Pancreas (tissue), 10 donors: ENCODE measurements at regions not wholly inside any gene's neighbourhood (a gene's known extent, or its start where the extent isn't known, plus 50 kb on each side); places are given as distances from the start of the nearest gene placed in this dataset.

ENCODE experiments used
- ATAC-seq, 4 donors: fragments of 200-7000 bp; cut with Tn5 transposase; one replicate each; pipeline versions ENCODE4 v1.8.0 to v1.9.1; 2020; ENCODE audit warnings: mild to moderate bottlenecking in 4 of 4, moderate library complexity in 4 of 4
- DNase-seq, 6 donors: peaks; one replicate each; pipeline ENCODE4 v3.0.0-alpha.2; 2020
- FAIRE-seq: peaks from 2 replicates; lab custom pipeline; 2012; peaks lifted over from hg19 to GRCh38; lab: Jason Lieb, UNC
- H3K27ac ChIP-seq, 4 donors: fragments of 200-600 bp; sonication (generic); 1 replicate in 3 of 4; 2 replicates in 1 of 4; pipeline versions ENCODE4 v1.5.0 to v1.8.0; 2020
- H3K27me3 ChIP-seq, 4 donors: fragments of 200-600 bp; one replicate each; pipeline ENCODE4 v1.8.0; 2021
- H3K36me3 ChIP-seq, 3 donors: fragments of 200-600 bp; sonication (generic) in 1 of 3; one replicate each; pipeline versions ENCODE4 v1.5.0 to v1.8.0; 2020 to 2021
- H3K4me1 ChIP-seq, 3 donors: fragments of 200-600 bp; one replicate each; pipeline ENCODE4 v1.8.0; 2021
- H3K4me3 ChIP-seq, 4 donors: fragments of 200-600 bp; sonication (generic) in 2 of 4; one replicate each; pipeline versions ENCODE4 v1.5.0 to v1.8.0; 2020 to 2021
- H3K9me3 ChIP-seq, 4 donors: fragments of 200-600 bp; one replicate each; pipeline ENCODE4 v1.8.0; 2021
- CTCF ChIP-seq, 4 donors: fragments of 200-600 bp; sonication (generic) in 3 of 4; IDR thresholded peaks; one replicate each; pipeline versions ENCODE4 v1.5.0 to v1.8.0; 2021; ENCODE audit warnings: antibody characterized with exemption in 4 of 4
- WGBS, 2 donors: extraction: QIAGEN DNeasy Blood & Tissue Kit; methylation state at CpG; one replicate each; pipeline ENCODE4 v1.1.7; 2013; 5-methylcytosine and 5-hydroxymethylcytosine counted together
- intact Hi-C, 3 donors: fragments of 100-400 bp; cut with DNase I; formaldehyde crosslinking; loops; one replicate each; pipeline versions ENCODE4 v1.11.1 to v1.14.2; 2022
- donor health status: healthy with polysubstance abuse.
- donor health status: DM: no; HTN: no; CAD: no; lungs with moderate emphysema.
- donor health status: DM: no; HTN: no; CAD: no.
- donor health status: control.
- donor health status: control.
- donor health status: Bipolar disorder and iron deficiency.
- donor health status: DM: yes; HTN: yes; CAD: no.
- donor health status: DM: no; HTN: no; CAD: no.
- donor health status: DM: no; HTN: no; CAD: no.
- donor health status: DM: yes; HTN: yes; CAD: no.

GRCh38 chr10:108662975-108663374 lies 1260.3 kb downstream of the XPNPEP1 start:
- DNase-seq = no peak
- intact Hi-C loops = no loop called here
- no peak for FAIRE-seq
- H3K27me3 ChIP-seq = no peaks in the 10 kb centered on the region
- 42 to 50% methylated on average over 2 of the region's 2 CpGs for WGBS, 2 donors
- H3K9me3 ChIP-seq = no peaks in the 10 kb centered on the region
- H3K27ac ChIP-seq = no peak overlapping the region
- TF ChIP-seq CTCF (IDR thresholded peaks at IDR 0.05) = no peak
- H3K36me3 ChIP-seq = no peaks in the 10 kb centered on the region
- H3K4me3 ChIP-seq = no peak overlapping the region
- no peaks in the 10 kb centered on the region for H3K4me1 ChIP-seq
- no peak for ATAC-seq

DNA sequence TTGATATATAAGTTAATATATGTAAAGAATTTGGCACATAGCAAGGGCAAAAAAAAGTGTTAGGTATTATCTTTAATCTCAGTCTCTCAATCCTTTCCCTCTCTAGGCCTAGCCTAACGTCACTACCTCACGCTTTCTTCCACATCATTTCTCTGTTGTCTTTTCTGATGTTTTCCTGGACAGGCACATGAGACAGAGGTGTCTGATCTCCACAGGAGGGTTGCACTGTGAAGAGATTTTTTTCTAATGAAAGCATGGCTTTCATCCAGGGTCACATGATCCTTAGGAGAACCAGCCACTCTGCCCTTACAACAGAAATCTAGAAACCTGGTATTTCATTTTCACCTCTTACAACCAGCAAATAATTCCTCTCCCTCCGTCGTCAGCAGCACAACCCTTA lies 1268.3 kb downstream of the XPNPEP1 start:
- DNase-seq (no peak), ATAC-seq (no peak), FAIRE-seq (no peak)
- H3K36me3 ChIP-seq = no peaks in the 10 kb centered on the region
- TF ChIP-seq CTCF (IDR thresholded peaks at IDR 0.05) = no peak
- 79 to 85% methylated on average over 4 of the region's 4 CpGs for WGBS, 2 donors
- no peak overlapping the region for H3K27ac ChIP-seq
- intact Hi-C loops = no loop called here
- no peaks in the 10 kb centered on the region for H3K27me3 ChIP-seq
- no peak overlapping the region for H3K4me3 ChIP-seq
- H3K4me1 ChIP-seq = no peaks in the 10 kb centered on the region
- H3K9me3 ChIP-seq = no peaks in the 10 kb centered on the region

DNA sequence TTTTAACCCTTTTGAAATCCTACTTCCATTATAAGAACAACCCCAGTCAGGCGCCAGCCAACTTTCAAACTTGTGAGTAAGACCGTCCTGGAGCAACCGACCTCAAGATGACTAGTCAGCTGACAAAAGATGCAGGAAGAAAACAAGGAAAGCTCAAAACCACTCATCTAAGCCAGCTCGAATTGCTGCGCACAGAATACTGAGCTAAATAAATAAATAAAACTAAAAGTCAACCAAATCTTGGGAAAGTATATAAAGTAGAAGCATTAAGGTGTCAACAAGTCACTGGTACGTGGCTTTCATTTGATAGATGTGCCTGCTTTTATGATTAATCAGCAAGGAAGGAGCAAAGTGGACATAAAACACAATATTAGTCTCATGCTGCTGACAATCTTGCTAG lies 1269.8 kb downstream of the XPNPEP1 start:
- no peak overlapping the region for H3K27ac ChIP-seq
- H3K36me3 ChIP-seq = no peaks in the 10 kb centered on the region
- FAIRE-seq = no peak
- H3K9me3 ChIP-seq = no peaks in the 10 kb centered on the region
- H3K27me3 ChIP-seq = no peaks in the 10 kb centered on the region
- H3K4me1 ChIP-seq = no peaks in the 10 kb centered on the region
- intact Hi-C loops = no loop called here
- TF ChIP-seq CTCF (IDR thresholded peaks at IDR 0.05) = no peak
- 70 to 74% methylated on average over 6 of the region's 6 CpGs for WGBS, 2 donors
- ATAC-seq = no peak
- no peak overlapping the region for H3K4me3 ChIP-seq
- DNase-seq = no peak

DNA sequence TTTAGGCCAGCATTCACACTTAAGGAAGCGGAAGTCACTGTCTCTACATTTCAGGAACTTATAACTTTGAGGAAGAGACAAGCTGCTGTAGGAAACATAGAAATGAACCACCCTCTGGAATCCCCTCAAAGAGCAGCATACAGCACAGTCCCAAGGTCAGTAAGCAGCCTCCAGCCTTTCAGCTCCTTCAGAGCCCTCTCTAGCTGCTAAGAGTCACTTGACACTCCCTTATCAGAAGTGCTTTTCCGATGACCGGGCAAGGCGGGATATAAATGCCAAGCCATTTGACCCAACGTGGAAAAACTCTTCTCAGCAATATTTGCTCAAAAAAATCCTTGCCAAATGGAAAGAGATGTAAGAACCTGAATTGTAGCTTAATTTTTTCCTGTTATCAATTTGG lies 1284.3 kb downstream of the XPNPEP1 start:
- DNase-seq (no peak), ATAC-seq (no peak), FAIRE-seq (no peak)
- Histone ChIP-seq H3K4me3 (no peak overlapping the region), H3K4me1 (no peaks in the 10 kb centered on the region), H3K27ac (no peak overlapping the region), H3K36me3 (no peaks in the 10 kb centered on the region), H3K9me3 (no peaks in the 10 kb centered on the region), H3K27me3 (no peaks in the 10 kb centered on the region)
- WGBS, 2 donors = 41 to 46% methylated on average over 5 of the region's 5 CpGs
- intact Hi-C loops = no loop called here
- TF ChIP-seq CTCF (IDR thresholded peaks at IDR 0.05) = no peak

DNA sequence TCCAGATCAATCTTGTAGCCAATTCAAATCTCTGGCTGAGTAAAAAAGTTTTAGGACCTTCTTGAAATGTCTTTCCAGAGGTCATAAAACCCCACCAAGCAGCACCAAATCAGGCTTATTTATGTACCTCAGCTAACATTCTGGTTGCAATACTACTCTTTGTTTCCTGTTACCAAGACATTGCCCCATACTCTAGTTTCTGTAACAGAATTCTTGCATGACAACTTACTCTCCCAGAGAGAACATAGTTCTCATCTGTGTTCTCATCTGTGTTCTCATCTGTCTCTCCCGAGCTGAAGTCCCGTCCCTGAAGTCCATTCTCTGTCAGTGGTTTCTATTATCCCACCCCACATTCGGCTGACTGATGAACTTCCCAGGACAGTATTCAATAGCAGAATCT lies 1285.1 kb downstream of the XPNPEP1 start:
- no peak for TF ChIP-seq CTCF (IDR thresholded peaks at IDR 0.05)
- H3K27ac ChIP-seq = no peak overlapping the region
- no peaks in the 10 kb centered on the region for H3K4me1 ChIP-seq
- no peaks in the 10 kb centered on the region for H3K36me3 ChIP-seq
- no peak overlapping the region for H3K4me3 ChIP-seq
- ATAC-seq (no peak), FAIRE-seq (no peak), DNase-seq (no peak)
- no peaks in the 10 kb centered on the region for H3K27me3 ChIP-seq
- WGBS, 2 donors = 46 to 63% methylated on average over 3 of the region's 3 CpGs
- intact Hi-C loops = no loop called here
- H3K9me3 ChIP-seq = no peaks in the 10 kb centered on the region
